BLaER1 treated with 17β-estradiol and CSF1 and Interleukin-3, amounts not matched to agents 10 nM and 100 nM (cell line): ENCODE measurements at regions not wholly inside any gene's neighbourhood (a gene's known extent, or its start where the extent isn't known, plus 50 kb on each side); places are given as distances from the start of the nearest gene placed in this dataset.
"Not testable (repeated sequence)": the region's sequence is repeated elsewhere in the genome, so short reads cannot be mapped to it uniquely, and the experiment has no call there.

ENCODE experiments used
- H3K27ac ChIP-seq, 11 experiments: shearing (Covaris generic); formaldehyde crosslinking; 2 replicates each; pipeline ENCODE4 v1.8.1; 2022
- H3K27me3 ChIP-seq, 11 experiments: shearing (Covaris generic); formaldehyde crosslinking; 2 replicates each; pipeline ENCODE4 v1.8.1; 2022
- H3K36me3 ChIP-seq, 11 experiments: shearing (Covaris generic); formaldehyde crosslinking; 2 replicates each; pipeline ENCODE4 v1.8.1; 2022
- H3K4me1 ChIP-seq, 10 experiments: shearing (Covaris generic); formaldehyde crosslinking; 2 replicates each; pipeline ENCODE4 v1.8.1; 2022
- H3K4me2 ChIP-seq, 11 experiments: shearing (Covaris generic); formaldehyde crosslinking; 2 replicates each; pipeline ENCODE4 v1.8.1; 2022
- H3K4me3 ChIP-seq, 10 experiments: shearing (Covaris generic); formaldehyde crosslinking; 2 replicates each; pipeline ENCODE4 v1.8.1; 2022
- H3K9ac ChIP-seq, 11 experiments: shearing (Covaris generic); formaldehyde crosslinking; 2 replicates each; pipeline ENCODE4 v1.8.1; 2022
- H3K9me3 ChIP-seq, 11 experiments: shearing (Covaris generic); formaldehyde crosslinking; replicated peaks in 1 of 11; 2 replicates each; pipeline ENCODE4 v1.8.1; 2022
- H4K20me1 ChIP-seq, 11 experiments: shearing (Covaris generic); formaldehyde crosslinking; 2 replicates each; pipeline ENCODE4 v1.8.1; 2022
- Cebpa-rat ChIP-seq, 11 experiments: shearing (Covaris generic); IDR thresholded peaks; 2 replicates each; pipeline ENCODE4 v1.8.1; 2022

DNA sequence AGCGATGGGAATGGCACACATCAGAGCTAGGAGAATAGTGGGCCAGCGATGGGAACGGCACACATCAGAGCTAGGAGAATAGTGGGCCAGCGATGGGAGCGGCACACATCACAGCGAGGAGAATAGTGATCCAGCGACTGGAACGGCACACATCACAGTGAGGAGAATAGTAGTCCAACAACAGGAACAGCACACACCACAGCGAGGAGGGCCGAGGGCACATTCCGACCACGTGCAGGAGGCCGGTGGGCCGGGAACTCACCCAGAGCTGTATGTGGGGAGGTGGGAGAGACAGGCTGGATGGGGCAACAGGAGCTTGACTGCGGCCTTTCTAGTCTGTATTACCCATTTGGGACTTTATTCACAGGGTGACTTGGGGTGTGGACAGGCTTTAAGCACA is 271.1 kb upstream of the IRX4 start:
- Histone ChIP-seq H3K4me1 (peaks cover 0 to 13% (median 10%) of the 10 kb centered on the region in 10 experiments; a peak in 14 of 20 replicates), H3K9me3 (no peaks in the 10 kb centered on the region), H4K20me1 (no peaks in the 10 kb centered on the region), H3K36me3 (no peaks in the 10 kb centered on the region), H3K27ac (no peak overlapping the region), H3K4me3 (no peak overlapping the region), H3K27me3 (no peaks in the 10 kb centered on the region), H3K9ac (no peak overlapping the region), H3K4me2 (no peak overlapping the region)
- TF ChIP-seq Cebpa-rat (IDR thresholded peaks at IDR 0.05), result no peak

DNA sequence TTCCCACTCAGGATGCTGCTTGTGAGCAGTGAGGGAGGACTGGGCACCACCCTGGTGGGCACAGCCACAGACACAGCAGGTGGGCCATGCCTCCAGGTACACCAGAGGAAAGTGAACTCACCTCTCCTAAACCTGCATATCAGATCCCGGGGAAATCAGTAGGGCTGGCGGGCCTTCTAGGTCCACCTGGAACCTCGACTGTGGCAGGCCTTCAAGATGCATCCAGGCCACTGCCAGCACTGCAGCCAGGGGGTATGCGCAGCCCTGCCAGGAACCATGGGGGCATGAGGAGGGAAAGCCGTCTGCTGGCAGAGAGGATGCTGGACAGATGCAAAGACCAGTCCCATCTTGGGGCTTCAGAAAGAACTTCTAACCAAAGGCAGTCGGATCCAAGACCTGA is 270.6 kb upstream of the IRX4 start:
- Histone ChIP-seq H3K27me3 (no peaks in the 10 kb centered on the region), H3K4me2 (no peak overlapping the region), H4K20me1 (no peaks in the 10 kb centered on the region), H3K9me3 (no peaks in the 10 kb centered on the region), H3K36me3 (no peaks in the 10 kb centered on the region), H3K27ac (no peak overlapping the region), H3K4me1 (peaks cover 0 to 13% (median 10%) of the 10 kb centered on the region in 10 experiments; a peak in 14 of 20 replicates), H3K4me3 (no peak overlapping the region), H3K9ac (no peak overlapping the region)
- no peak for TF ChIP-seq Cebpa-rat (IDR thresholded peaks at IDR 0.05)

DNA sequence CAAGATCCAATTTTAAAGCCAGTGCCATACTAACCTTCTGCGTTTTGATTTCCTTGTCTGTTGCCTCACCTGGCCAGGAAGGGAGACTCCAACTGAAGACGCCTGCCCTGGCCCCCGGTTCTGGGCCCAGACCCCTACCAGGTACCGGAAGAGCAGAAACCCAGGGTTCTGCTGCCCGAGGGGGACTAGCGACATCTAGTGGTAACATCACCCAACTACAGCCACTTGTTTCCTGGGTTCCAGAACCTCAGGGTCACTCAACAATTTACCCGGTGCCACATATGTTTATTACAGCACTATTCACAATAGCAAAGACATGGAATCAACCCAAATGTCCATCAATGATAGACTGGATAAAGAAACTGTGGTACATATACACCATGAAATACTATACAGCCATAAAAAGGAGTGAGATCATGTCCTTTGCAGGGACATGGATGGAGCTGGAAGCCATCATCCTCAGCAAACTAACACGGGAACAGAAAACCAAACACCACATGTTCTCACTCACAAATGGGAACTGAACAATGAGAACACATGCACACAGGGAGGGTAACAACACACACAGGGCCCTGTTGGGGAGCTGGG is 268.7 kb upstream of the IRX4 start:
- not testable (repeated sequence) for H3K4me1 ChIP-seq, H3K36me3 ChIP-seq, H3K4me3 ChIP-seq, H4K20me1 ChIP-seq, H3K9me3 ChIP-seq, H3K9ac ChIP-seq, H3K4me2 ChIP-seq, H3K27ac ChIP-seq
- peaks cover 4 to 13% (median 9%) of the 10 kb centered on the region in 11 experiments; a peak in 21 of 22 replicates for H3K27me3 ChIP-seq

DNA sequence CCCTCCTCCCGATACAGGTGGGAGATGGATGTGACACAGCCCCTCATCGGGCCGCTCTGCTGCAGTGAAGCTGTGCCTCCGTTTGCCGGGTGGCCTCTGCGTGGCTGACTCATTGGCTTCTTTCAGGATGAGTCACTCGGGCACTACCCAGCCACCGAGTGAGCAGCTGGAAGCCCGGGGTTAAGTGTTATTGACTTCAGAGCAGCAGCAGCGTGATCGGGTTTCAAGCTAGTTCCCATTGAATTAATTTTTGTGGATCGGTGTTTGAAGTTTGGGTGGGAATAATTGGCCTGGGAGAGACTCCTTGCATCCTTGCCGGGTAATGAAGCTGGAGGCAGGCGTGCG is 266.4 kb upstream of the IRX4 start:
- H3K9ac ChIP-seq, result no peak overlapping the region
- H3K36me3 ChIP-seq, result no peaks in the 10 kb centered on the region
- H3K27me3 ChIP-seq, result peaks cover 22 to 34% (median 31%) of the 10 kb centered on the region in 11 experiments
- no peak overlapping the region for H3K4me2 ChIP-seq
- H3K4me3 ChIP-seq, result no peak overlapping the region
- H4K20me1 ChIP-seq, result peaks cover 0 to 2% (median 0%) of the 10 kb centered on the region in 11 experiments; a peak in 1 of 22 replicates
- H3K27ac ChIP-seq, result no peak overlapping the region
- TF ChIP-seq Cebpa-rat (IDR thresholded peaks at IDR 0.05), result no peak
- H3K4me1 ChIP-seq, result no peaks in the 10 kb centered on the region
- peaks cover 0 to 13% (median 12%) of the 10 kb centered on the region in 11 experiments; a peak in 13 of 22 replicates for H3K9me3 ChIP-seq

DNA sequence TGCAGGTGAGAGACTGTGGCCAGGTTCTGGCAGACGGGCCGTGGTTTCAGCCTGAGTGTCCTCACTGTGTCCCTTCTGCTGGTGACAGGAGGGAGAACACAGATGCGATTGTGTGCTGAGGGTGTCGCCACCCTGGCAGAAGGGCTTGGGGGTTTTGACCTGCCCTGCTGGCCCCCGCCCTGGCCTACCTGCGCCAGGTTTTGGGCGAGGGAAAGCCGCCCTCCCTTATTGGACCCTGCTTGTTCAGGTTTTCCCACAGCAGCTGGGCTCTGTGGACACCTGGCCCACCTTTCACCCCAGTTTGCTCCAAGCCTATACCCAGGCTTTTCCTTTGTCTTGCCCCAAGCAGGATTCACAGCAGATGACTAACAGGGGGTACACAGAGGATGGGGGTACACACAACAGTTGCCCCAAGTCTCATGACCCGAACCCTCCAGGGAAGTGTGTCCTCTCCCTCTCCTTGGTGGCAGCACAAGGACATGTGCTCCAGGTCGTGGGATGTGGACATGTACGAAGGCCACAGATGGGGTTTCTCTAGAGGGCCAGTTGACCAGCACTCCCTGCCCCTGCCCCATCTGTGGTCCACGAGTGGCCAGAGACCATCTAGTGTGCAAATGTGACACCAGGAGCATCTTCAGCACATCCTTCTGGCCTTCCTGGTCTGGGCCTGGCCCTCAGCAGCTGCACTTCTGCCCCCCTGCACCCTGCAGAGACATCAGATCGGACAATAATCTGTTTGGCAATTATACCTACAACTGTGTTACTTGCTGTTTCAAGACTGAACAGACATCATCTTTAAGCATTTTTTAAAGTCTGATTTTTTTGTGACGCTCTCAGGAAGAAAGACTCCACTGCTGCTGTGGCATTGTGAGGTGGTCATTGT is 265.8 kb upstream of the IRX4 start:
- peaks cover 0 to 13% (median 12%) of the 10 kb centered on the region in 11 experiments; a peak in 13 of 22 replicates for H3K9me3 ChIP-seq
- H3K27me3 ChIP-seq, result peaks cover 22 to 38% (median 31%) of the 10 kb centered on the region in 11 experiments
- no peak overlapping the region for H3K4me2 ChIP-seq
- no peaks in the 10 kb centered on the region for H3K36me3 ChIP-seq
- peaks cover 0 to 5% (median 0%) of the 10 kb centered on the region in 11 experiments; a peak in 2 of 22 replicates for H4K20me1 ChIP-seq
- no peak overlapping the region for H3K4me3 ChIP-seq
- H3K27ac ChIP-seq, result no peak overlapping the region
- no peak for TF ChIP-seq Cebpa-rat (IDR thresholded peaks at IDR 0.05)
- H3K4me1 ChIP-seq, result no peaks in the 10 kb centered on the region
- H3K9ac ChIP-seq, result no peak overlapping the region

- H3K27ac ChIP-seq, result no peak overlapping the region
- H3K4me1 ChIP-seq, result no peaks in the 10 kb centered on the region
- H3K36me3 ChIP-seq, result no peaks in the 10 kb centered on the region
- H3K9ac ChIP-seq, result no peak overlapping the region
- no peak for TF ChIP-seq Cebpa-rat (IDR thresholded peaks at IDR 0.05)
- no peak overlapping the region for H3K4me3 ChIP-seq
- H3K27me3 ChIP-seq, result peaks cover 22 to 38% (median 31%) of the 10 kb centered on the region in 11 experiments
- peaks cover 0 to 13% (median 12%) of the 10 kb centered on the region in 11 experiments; a peak in 13 of 22 replicates for H3K9me3 ChIP-seq
- peaks cover 0 to 5% (median 0%) of the 10 kb centered on the region in 11 experiments; a peak in 2 of 22 replicates for H4K20me1 ChIP-seq
- H3K4me2 ChIP-seq, result no peak overlapping the region
Observed at GRCh38 chr5:2147504-2148311, 265.0 kb upstream of the IRX4 start.

DNA sequence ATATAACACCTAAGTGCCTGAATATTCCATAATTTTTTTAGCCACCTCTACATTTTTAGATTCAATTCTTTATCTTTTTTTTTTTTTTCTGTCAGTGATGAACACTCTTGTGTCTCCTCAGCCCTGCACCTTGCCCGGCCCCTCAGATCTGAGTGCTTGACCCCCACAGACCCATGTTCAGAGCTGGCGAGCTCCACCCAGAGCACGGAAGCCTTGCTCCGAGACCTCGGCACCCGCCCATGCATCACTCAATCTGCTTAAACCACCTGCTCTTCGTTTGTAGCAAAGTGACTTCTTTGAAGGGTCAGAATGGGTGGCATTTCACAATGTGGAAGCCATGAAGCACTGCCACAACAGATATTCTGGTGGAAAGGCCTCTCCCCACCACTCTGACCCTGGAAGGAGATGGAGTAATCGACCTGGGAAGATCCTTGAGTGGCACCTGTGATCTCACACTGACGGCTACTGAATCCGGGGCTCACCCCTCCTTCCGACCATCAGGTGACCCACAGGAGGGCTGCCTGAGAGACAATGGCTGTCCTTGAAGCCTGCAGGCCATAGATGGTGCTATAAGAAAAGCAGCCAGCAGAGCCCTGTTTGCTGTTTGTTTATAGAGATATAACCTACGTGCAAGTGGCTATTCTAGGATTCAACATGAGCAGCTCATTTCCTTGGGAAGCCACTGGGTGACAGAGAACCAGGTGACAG is 261.1 kb upstream of the IRX4 start:
- H3K27me3 ChIP-seq, result peaks cover 22 to 38% (median 31%) of the 10 kb centered on the region in 11 experiments
- no peak overlapping the region for H3K4me2 ChIP-seq
- peaks cover 0 to 13% (median 12%) of the 10 kb centered on the region in 11 experiments; a peak in 13 of 22 replicates for H3K9me3 ChIP-seq
- no peak overlapping the region for H3K27ac ChIP-seq
- peaks cover 0 to 5% (median 0%) of the 10 kb centered on the region in 11 experiments; a peak in 2 of 22 replicates for H4K20me1 ChIP-seq
- no peak for TF ChIP-seq Cebpa-rat (IDR thresholded peaks at IDR 0.05)
- H3K36me3 ChIP-seq, result no peaks in the 10 kb centered on the region
- no peak overlapping the region for H3K9ac ChIP-seq
- H3K4me1 ChIP-seq, result no peaks in the 10 kb centered on the region
- H3K4me3 ChIP-seq, result no peak overlapping the region

DNA sequence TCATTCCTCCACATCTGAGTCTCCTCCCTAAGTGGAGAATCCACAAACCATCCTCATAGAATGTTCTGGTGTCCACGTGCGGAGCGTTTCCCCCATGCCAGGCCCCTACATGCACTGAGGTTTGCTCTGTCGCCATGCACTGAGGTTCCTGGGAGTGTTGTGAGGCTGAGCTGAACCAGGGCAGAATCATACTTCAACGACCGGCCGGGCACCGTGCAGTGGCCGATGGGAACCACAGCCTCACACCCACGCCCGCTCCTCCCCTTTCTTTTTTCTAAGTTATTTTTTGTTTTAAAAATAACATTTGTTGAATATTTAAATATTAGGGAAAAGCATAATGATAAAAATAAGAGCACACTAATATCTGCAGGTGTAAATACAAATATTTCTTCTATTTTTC is 260.4 kb upstream of the IRX4 start:
- no peak overlapping the region for H3K4me3 ChIP-seq
- no peak overlapping the region for H3K9ac ChIP-seq
- no peaks in the 10 kb centered on the region for H3K4me1 ChIP-seq
- H3K27me3 ChIP-seq, result peaks cover 22 to 38% (median 31%) of the 10 kb centered on the region in 11 experiments
- no peak overlapping the region for H3K27ac ChIP-seq
- peaks cover 0 to 5% (median 0%) of the 10 kb centered on the region in 11 experiments; a peak in 2 of 22 replicates for H4K20me1 ChIP-seq
- H3K4me2 ChIP-seq, result no peak overlapping the region
- H3K9me3 ChIP-seq, result peaks cover 0 to 13% (median 12%) of the 10 kb centered on the region in 11 experiments; a peak in 13 of 22 replicates
- TF ChIP-seq Cebpa-rat (IDR thresholded peaks at IDR 0.05), result no peak
- no peaks in the 10 kb centered on the region for H3K36me3 ChIP-seq
